ENCODE measurements at regions not wholly inside any gene's neighbourhood (a gene's known extent, or its start where the extent isn't known, plus 50 kb on each side); places are given as distances from the start of the nearest gene placed in this dataset.

GRCh38 chr22:49506010-49506400, 321.7 kb downstream of the BRD1 start:
- H4K20me1 ChIP-seq (ENCODE audit: insufficient read depth, low read length) = no peaks in the 10 kb centered on the region
- dilution Hi-C loops (cut with HindIII; ENCODE audit: low sequenced_read_pairs, unreplicated experiment) = no loop called here
- POLR2A ChIA-PET (ENCODE audit: unreplicated experiment) = no interaction called here
- no peaks in the 10 kb centered on the region for H3K36me3 ChIP-seq (ENCODE audit: control insufficient read depth, insufficient read depth, low read length)
- H3K56ac ChIP-seq (ENCODE audit: extremely low read depth, insufficient read depth, low read length) = no peak overlapping the region
- no peak overlapping the region for H3K4ac ChIP-seq (ENCODE audit: low read depth, low read length)
- intact Hi-C loops (cut with micrococcal nuclease) = no loop called here
- no peak overlapping the region for H2BK15ac ChIP-seq (ENCODE audit: low read depth, low read length)
- DNase-seq (no peak), ATAC-seq (ENCODE audit: low read depth) (no peak)
- H3K9me3 ChIP-seq (ENCODE audit: control insufficient read depth, insufficient read depth, low read length) = peaks cover 38% of the 10 kb centered on the region
- H2BK120ac ChIP-seq (ENCODE audit: low read depth, low read length) = no peak overlapping the region
- no peaks in the 10 kb centered on the region for H3K4me1 ChIP-seq (ENCODE audit: control insufficient read depth, insufficient read depth, low read length)
- no peaks in the 10 kb centered on the region for H3K9me1 ChIP-seq (ENCODE audit: insufficient read depth, low read length)
- no peak overlapping the region for H2BK20ac ChIP-seq (ENCODE audit: low read depth, low read length)
- H3K27ac ChIP-seq (ENCODE audit: insufficient read depth, low read length) = no peak overlapping the region
- no peak overlapping the region for H3K23ac ChIP-seq (ENCODE audit: low read depth, low read length)
- no peak overlapping the region for H3K4me3 ChIP-seq (ENCODE audit: insufficient read depth, low read depth, low read length)
- H3K9ac ChIP-seq (ENCODE audit: low read depth, low read length) = no peak overlapping the region
- H3K18ac ChIP-seq (ENCODE audit: low read depth, low read length) = no peak overlapping the region
- H2AK5ac ChIP-seq (ENCODE audit: low read depth, low read length) = no peak overlapping the region
- 20% methylated on average over 1 of the region's 6 CpGs; no CpG with 5 or more reads in 1 of the 2 experiments for WGBS, 2 experiments (ENCODE audit: extremely low coverage in 2 of 2, insufficient read length in 1 of 2)
- no peak overlapping the region for H4K91ac ChIP-seq (ENCODE audit: insufficient read depth, low read depth, low read length)
- no peaks in the 10 kb centered on the region for H3K27me3 ChIP-seq (ENCODE audit: control insufficient read depth, insufficient read depth, low read length)
- H2AK9ac ChIP-seq (replicated peaks; ENCODE audit: low read depth, low read length, poor library complexity) = no peak overlapping the region
- no peak overlapping the region for H2AFZ ChIP-seq (replicated peaks; ENCODE audit: low read length, poor library complexity)
- H3K79me1 ChIP-seq (ENCODE audit: low read depth in 1 of 2, low read length in 2 of 2) = no peaks in the 10 kb centered on the region
- no peak overlapping the region for H4K8ac ChIP-seq (ENCODE audit: low read depth in 2 of 2, low read length in 2 of 2)
- no peak overlapping the region for H3K14ac ChIP-seq (replicated peaks; ENCODE audit: low read depth, low read length)
- H4K5ac ChIP-seq (ENCODE audit: low read depth, low read length) = no peak overlapping the region
- no peak overlapping the region for H2BK5ac ChIP-seq (ENCODE audit: low read depth, low read length, poor library complexity, severe bottlenecking)
- CTCF ChIA-PET = no interaction called here
- in situ Hi-C loops (cut with MboI; ENCODE audit: low sequenced_read_pairs) = no loop called here
- no peak for TF ChIP-seq CHD1 (IDR thresholded peaks at IDR 0.05; ENCODE audit: low read depth, low read length)
- TF ChIP-seq NFE2L2 (IDR thresholded peaks at IDR 0.05; ENCODE audit: low read depth, low read length) = no peak
- no peak for TF ChIP-seq MAFK (IDR thresholded peaks at IDR 0.05; ENCODE audit: low read depth, low read length)
- no peak for TF ChIP-seq FOS (IDR thresholded peaks at IDR 0.05; ENCODE audit: low read depth, low read length)
- no peak for TF ChIP-seq RAD21 (IDR thresholded peaks at IDR 0.05; ENCODE audit: low read length)
- TF ChIP-seq, protein P1, sequence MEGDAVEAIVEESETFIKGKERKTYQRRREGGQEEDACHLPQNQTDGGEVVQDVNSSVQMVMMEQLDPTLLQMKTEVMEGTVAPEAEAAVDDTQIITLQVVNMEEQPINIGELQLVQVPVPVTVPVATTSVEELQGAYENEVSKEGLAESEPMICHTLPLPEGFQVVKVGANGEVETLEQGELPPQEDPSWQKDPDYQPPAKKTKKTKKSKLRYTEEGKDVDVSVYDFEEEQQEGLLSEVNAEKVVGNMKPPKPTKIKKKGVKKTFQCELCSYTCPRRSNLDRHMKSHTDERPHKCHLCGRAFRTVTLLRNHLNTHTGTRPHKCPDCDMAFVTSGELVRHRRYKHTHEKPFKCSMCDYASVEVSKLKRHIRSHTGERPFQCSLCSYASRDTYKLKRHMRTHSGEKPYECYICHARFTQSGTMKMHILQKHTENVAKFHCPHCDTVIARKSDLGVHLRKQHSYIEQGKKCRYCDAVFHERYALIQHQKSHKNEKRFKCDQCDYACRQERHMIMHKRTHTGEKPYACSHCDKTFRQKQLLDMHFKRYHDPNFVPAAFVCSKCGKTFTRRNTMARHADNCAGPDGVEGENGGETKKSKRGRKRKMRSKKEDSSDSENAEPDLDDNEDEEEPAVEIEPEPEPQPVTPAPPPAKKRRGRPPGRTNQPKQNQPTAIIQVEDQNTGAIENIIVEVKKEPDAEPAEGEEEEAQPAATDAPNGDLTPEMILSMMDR (conservative IDR thresholded peaks at IDR 0.05; ENCODE audit: low read depth, low read length) = no peak
- no peak for TF ChIP-seq RCOR1 (IDR thresholded peaks at IDR 0.05; ENCODE audit: insufficient replicate concordance, low read length)
- TF ChIP-seq CEBPB (IDR thresholded peaks at IDR 0.05; ENCODE audit: low read depth, low read length) = no peak
- TF ChIP-seq USF2 (IDR thresholded peaks at IDR 0.05; ENCODE audit: low read depth, low read length) = no peak
- no peak for TF ChIP-seq RFX5 (IDR thresholded peaks at IDR 0.05; ENCODE audit: low read depth, low read length)
- no peak for TF ChIP-seq MAZ (IDR thresholded peaks at IDR 0.05; ENCODE audit: borderline replicate concordance, low read depth, low read length)
- TF ChIP-seq, protein P2, sequence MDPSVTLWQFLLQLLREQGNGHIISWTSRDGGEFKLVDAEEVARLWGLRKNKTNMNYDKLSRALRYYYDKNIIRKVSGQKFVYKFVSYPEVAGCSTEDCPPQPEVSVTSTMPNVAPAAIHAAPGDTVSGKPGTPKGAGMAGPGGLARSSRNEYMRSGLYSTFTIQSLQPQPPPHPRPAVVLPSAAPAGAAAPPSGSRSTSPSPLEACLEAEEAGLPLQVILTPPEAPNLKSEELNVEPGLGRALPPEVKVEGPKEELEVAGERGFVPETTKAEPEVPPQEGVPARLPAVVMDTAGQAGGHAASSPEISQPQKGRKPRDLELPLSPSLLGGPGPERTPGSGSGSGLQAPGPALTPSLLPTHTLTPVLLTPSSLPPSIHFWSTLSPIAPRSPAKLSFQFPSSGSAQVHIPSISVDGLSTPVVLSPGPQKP (IDR thresholded peaks at IDR 0.05; ENCODE audit: borderline replicate concordance, low read depth, low read length) = no peak
- TF ChIP-seq BHLHE40 (IDR thresholded peaks at IDR 0.05; ENCODE audit: low read depth, low read length) = no peak
- no peak for TF ChIP-seq MXI1 (IDR thresholded peaks at IDR 0.05; ENCODE audit: borderline replicate concordance, low read depth, low read length)
- no peak for TF ChIP-seq SMC3 (IDR thresholded peaks at IDR 0.05; ENCODE audit: low read depth, low read length)
- TF ChIP-seq POLR2A (IDR thresholded peaks at IDR 0.05; ENCODE audit: low read depth, low read length) = no peak
- BruUV-seq (replicated peaks) = no TSS peak
- no peak overlapping the region for H3K4me2 ChIP-seq (ENCODE audit: low read depth, low read length)

All from IMR-90 (cell line).